Panc1 (cell line): ENCODE measurements at regions not wholly inside any gene's neighbourhood (a gene's known extent, or its start where the extent isn't known, plus 50 kb on each side); places are given as distances from the start of the nearest gene placed in this dataset.
"Not testable (repeated sequence)": the region's sequence is repeated elsewhere in the genome, so short reads cannot be mapped to it uniquely, and the experiment has no call there.

Experiments used
- CTCF ChIP-seq: fragments of 450-650 bp; IDR thresholded peaks from 2 replicates; pipeline ENCODE4 v1.5.1; 2017; ENCODE audit warnings: mild to moderate bottlenecking
- POLR2AphosphoS5 ChIP-seq: IDR thresholded peaks from 2 replicates; pipeline ENCODE4 v1.6.1; 2012; ENCODE audit warnings: mild to moderate bottlenecking, low read depth, low read length, moderate library complexity
- REST ChIP-seq, 2 experiments: IDR thresholded peaks; 2 replicates each; pipeline ENCODE4 v1.6.1; 2011 to 2012; ENCODE audit warnings: low read depth in 2 of 2, control low read depth in 1 of 2, low read length in 1 of 2, mild to moderate bottlenecking in 1 of 2, moderate library complexity in 1 of 2; ENCODE audit not compliant: insufficient read depth in 1 of 2
- SIN3A ChIP-seq: IDR thresholded peaks from 2 replicates; pipeline ENCODE4 v1.6.1; 2012; ENCODE audit warnings: low read depth, mild to moderate bottlenecking, low read length, moderate library complexity, borderline replicate concordance; ENCODE audit not compliant: insufficient read depth
- TCF7L2 ChIP-seq: IDR thresholded peaks from 2 replicates; pipeline ENCODE4 v1.6.1; 2011; ENCODE audit warnings: mild to moderate bottlenecking, low read depth, low read length, inconsistent platforms

- not testable (repeated sequence) for TF ChIP-seq SIN3A; CTCF; POLR2AphosphoS5; TCF7L2; REST (IDR thresholded peaks at IDR 0.05; ENCODE audit: insufficient read depth in 1 of 2, low read depth in 2 of 2, low read length in 1 of 2)
Observed at GRCh38 chrX:119333721-119334032, 65.5 kb upstream of the SLC25A43 start.
